IPS-NIHi7 (cell line): ENCODE measurements at regions not wholly inside any gene's neighbourhood (a gene's known extent, or its start where the extent isn't known, plus 50 kb on each side); places are given as distances from the start of the nearest gene placed in this dataset.
"Not testable (repeated sequence)": the region's sequence is repeated elsewhere in the genome, so short reads cannot be mapped to it uniquely, and the experiment has no call there.

Source experiments
- DNase-seq: peaks from one replicate; pipeline ENCODE4 v3.0.0; 2012; ENCODE audit warnings: mixed read lengths; ENCODE audit errors: extremely low spot score

DNA sequence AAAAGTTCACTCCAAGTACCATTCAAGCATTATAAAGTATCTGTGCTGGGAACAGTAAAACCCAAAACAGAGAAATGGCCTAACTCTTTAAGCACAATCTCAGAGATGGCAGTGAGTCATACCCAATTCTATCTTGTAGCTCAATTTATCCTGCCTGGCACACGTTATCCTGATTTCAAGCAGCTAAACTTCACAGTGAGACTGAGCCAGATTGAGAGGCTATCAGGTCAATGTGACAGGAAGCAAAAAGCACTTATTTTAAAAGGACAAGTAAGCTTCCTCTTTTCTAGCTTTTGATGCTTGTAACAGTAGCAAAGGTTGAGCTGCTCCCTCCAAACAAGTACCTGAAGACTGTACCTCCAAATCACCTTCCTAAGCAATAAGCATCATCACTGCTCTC is 324.9 kb downstream of the NAF1 start:
- DNase-seq: no peak

DNA sequence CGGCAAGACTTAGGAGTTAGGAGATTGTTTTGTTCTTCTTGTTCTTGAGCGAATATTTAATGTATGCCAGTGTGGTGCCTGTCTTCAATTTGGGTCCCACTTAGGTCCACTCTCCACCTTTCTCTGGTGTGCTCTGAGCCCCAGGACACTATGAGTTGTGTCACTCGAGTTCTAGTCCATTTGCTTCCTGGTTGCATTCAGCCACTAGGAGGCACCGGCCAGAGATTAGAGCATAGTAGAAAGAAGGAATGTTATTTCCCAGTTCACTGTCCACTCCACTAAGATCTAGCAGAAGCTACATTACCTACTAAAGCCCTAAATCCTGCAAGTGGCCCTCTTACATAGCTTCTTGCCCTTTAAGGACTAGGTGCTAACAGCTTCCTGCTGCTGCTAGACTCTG is 326.9 kb downstream of the NAF1 start:
- DNase-seq: peak; percentile 47

DNA sequence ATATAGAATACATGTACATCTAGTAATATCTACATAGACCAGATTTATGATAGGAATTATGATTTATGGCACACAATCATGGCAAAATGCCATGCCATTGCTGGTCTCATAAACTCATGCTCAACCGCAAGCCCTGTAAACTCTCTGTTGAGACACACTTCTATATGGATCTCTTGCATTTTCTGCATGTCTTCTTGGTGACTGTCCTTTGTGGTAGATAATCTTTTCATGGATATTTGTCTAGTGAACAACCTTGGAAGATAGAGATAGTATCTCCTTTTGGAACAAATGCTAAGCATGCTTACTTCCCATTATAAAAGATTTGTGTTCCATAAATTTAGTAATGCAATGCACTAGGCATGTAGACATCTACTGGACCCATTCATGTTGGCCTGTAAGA is 328.0 kb downstream of the NAF1 start:
- DNase-seq: no peak

DNA sequence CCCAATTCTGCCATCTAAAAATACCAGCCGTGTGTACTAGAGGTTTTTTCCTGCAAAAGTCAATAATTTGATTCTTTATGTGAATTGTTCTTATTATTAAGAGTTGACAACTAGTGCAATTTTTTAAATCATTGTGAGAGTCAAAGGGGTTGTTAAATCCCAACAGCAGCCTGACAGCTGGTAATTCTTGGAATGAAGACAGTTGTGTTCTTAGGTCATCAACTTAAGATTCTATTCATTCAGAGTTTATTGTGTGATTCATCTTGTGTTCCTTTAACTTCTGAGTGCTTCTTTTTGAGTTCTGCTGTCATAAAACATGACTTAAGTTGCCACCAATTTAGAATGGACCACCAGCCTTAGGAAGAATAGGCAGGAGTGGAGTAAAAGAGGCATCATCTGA is 329.0 kb downstream of the NAF1 start:
- no peak for DNase-seq

DNA sequence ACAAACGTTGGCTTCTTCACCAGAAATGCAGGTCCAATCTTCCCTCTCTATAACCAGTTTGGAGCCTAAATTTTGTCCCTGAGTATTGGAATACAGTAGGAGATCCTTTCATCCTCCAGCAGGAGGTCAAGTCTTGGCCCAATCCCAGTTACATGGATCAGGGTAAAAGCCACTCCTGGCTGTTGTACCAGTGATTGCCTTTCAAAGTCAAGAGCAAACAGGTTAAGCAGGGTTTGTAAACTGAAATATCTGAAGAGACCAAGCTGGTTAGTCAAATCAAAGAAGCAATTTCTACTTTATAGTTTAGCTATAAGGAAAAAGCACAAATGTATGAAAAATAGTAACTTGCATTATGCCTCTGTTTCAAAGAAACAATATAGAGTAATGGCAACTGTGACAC is 329.4 kb downstream of the NAF1 start:
- DNase-seq: no peak

DNA sequence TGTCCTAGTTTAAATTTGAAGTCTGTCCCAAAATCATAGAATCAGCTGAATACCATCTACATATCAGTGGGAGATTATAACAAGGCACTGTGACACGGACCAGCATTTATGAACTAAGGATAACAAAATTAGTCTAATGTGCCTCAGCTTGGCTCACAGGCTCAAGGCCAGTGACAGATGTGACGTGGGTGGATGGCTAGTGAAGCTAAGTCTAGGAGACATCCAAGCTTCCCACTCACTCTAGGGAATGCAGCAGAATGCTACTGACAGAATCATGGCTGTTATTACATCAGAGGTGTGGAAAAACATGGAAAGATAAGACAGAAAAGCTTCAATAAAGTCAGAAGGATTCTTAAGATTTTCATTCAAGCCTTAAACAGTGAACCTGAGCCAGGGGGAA is 329.9 kb downstream of the NAF1 start:
- DNase-seq: no peak

DNA sequence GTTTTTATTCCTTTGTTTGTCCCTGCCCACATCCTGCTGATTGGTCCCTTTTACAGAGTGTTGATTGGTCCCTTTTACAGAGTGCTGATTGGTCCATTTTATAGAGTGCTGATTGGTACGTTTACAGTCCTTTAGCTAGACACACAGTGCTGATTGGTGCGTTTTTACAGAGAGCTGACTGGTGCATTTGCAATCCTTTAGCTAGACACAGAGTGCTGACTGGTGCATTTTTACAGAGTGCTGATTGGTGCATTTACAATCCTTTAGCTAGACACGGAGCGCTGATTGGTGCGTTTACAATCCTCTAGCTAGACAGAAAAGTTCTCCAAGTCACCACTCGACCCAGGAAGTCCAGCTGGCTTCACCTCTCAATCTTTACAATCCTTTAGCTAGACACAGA is 330.4 kb downstream of the NAF1 start:
- DNase-seq: not testable (repeated sequence)

DNA sequence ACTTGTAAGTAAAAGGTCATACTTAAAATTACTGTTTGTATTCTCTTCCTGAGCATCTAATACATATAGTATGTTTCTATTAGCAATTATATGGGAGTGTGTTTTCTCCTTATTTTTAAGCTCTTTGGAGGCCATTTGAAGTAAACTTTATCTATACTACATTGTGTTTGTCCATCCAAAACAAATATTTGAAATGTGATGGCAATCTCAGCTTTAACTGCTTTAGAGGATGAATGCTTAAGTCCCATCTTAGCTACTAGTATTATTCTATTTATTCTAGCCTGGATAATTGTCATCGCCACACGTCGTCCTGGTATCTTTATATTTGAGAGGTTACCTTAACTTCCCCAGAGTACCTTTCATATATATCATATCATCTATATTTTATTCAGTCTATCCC is 335.8 kb downstream of the NAF1 start:
- no peak for DNase-seq

DNA sequence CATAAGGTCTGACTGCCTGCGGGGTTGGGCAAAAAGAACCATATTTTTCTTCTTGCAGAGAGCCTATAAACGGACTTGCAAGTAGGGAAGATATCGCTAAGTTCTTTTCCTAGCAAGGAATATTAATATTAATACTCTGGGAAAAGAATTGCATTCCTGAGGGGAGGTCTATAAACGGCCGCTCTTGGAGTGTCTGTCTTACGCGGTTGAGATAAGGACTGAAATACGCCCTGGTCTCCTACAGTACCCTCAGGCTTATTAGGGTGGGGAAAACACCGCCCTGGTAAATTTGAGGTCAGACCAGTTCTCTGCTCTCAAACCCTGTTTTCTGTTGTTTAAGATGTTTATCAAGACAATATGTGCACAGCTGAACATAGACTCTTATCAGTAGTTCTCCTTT is 349.3 kb downstream of the NAF1 start:
- DNase-seq: not testable (repeated sequence)

DNA sequence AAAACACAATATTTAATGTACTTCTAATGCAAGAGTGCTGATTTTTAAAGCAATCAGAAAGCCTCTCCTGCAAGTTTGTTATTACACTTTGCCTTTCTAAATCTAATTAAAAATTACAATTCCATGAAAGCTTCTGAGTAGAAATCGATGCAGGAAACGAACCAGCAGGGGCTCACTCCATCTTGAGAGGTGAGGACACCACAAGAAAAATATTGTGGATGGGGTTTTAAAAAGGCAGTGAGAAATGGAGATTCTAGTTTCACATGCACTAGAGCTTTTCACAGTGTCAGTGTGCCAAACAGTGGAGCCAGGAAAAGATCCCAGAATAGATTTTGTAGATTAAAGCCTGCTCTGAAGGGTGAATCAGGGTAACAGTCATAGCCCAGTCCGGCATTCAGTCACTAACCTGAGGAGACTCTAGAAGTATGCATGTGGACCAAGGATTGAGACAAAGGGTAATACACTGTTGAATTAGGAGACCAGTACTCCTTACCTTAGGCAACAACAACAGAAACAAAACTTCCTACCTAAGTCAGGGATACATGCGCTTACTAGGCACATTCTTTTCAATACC is 362.3 kb downstream of the NAF1 start:
- DNase-seq: no peak

DNA sequence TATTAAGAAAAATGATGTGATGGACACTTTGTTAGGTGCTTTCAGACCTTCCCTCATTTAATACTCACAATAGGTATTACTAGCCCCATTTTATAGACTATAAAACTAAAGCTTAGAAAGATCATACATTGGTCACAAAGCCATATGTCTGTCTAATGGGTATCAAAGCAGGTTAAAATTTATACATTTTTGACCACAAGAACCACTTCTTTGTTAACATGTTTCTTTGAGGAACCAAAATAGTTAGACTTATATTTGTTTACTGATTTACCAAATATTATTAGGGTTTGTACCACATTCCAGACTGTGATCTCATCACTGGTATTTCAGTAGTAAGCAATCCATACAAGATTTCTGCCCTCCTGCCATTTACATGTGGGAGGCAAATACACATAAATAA is 363.3 kb downstream of the NAF1 start:
- DNase-seq: no peak

DNA sequence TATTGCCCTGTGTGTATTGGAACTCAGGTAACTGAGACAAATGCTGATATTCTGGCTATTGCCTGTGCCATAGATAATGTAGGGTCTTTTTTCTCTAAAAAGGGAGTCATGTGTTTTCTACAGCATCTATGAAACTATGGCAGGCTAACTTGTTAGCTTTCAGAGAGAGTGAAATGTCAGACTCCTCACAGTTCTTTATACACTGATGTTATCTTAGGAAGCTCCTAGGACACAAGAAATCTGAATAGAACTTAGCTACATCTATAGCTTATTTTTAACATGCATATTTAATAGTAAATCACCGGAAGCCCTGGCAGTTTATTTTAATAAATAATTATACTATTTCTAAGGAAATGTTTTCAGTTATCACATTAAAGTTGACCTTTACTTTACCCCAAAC is 369.6 kb downstream of the NAF1 start:
- no peak for DNase-seq

DNA sequence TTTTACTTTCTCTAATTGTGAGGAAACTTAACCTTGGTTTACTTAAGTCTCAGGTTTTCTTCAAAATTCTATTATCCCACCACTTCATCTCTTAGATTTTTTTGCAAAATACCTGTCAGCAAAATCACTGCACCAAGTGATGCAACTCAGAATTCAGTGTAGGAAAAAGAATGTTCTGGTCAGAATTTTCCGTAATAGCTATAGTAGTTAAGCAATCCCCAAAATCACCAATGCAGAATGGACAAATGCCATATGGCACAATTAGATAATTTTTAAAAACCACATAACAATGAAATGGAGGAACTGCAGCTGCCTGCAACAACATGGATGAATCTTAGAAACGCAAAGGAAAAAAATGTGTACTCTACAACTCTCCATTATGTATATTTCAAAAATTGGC is 373.1 kb downstream of the NAF1 start:
- no peak for DNase-seq

DNA sequence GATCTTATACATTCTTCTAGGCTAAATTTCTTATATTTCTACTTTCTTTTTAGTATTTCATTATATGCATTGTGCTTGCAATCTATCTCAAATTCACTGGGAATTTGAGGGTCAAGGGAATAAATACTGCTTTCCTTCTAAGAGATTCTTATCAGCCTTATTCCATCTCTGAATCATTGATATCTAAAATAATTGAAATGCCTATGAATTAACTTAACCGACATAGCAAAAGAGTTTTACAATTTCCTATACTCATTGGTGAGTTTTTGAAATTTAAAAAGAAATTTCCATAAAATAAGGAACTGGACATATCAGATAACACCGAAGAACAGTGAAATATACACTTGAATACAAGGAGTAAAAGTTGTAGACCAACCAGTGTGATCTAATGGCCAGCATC is 373.7 kb downstream of the NAF1 start:
- no peak for DNase-seq

DNA sequence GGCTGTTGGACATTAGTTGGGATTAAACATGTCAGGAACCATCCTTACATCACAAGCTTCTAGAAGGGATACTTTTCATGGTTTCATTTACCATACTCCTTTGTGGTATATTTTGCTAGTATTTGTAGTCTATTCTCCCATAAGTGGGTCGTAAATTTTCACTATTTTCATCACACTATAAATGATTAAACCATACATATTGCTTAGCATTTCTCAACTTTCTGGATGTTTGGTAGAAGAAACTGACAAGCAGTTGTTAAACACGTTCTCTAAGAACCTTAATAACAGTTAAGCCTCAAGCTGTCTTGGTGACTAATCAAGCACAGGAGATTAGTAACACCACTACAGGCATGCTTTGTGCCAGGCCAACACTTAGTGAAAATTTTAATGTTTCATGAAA is 375.5 kb downstream of the NAF1 start:
- no peak for DNase-seq

DNA sequence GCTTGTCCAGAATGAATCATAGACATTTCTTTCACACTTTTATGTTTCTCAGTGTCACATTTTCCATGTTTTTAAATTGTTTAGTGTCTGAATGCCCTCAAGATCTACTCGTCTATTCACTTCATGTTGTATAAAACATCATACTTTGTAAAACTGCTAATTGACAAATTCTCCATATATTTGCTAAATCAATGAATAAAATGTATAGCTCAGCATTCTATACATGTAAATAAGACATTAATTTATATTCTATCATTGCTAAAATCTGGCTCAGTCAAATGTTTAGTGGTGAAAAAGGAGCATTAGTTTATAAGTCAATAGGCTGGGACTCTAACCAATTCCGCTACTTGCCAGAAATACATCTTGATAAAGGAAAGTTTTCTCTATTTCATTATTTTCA is 379.6 kb downstream of the NAF1 start:
- no peak for DNase-seq

DNA sequence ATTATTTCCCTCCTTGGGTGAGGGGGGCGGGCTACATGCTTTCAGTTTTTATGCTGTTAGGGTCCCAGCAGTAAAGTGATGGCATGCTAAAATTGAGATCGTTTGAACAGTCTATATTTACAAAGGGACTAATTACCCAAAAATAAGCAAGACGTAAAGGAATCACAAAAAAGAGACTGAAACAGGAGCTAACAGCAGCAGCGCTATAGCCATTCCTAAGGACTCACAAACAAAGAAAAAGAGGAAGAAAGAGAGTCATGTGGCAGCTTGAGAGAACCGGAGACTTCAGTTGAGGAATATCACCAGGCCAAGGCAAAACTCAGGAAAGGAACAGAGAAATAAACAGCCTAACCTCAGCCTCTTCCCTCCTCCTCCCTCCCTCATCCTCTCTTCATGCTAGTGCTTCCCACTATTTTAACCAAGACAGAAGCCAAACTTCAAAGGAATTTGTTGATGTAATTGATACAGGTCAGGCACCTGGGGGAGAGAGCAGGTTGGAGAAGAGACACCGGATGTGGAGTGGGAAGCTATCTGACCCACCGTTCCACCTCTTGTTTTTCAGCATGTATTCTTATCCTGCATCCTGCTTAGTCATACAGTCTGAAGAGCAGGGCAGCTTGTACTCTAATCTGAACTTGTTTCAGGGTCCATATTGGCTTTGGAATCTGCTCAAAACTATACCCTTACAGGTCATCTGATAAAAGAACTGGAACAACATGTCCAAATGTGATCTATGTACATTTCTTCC is 383.7 kb downstream of the NAF1 start:
- no peak for DNase-seq

DNA sequence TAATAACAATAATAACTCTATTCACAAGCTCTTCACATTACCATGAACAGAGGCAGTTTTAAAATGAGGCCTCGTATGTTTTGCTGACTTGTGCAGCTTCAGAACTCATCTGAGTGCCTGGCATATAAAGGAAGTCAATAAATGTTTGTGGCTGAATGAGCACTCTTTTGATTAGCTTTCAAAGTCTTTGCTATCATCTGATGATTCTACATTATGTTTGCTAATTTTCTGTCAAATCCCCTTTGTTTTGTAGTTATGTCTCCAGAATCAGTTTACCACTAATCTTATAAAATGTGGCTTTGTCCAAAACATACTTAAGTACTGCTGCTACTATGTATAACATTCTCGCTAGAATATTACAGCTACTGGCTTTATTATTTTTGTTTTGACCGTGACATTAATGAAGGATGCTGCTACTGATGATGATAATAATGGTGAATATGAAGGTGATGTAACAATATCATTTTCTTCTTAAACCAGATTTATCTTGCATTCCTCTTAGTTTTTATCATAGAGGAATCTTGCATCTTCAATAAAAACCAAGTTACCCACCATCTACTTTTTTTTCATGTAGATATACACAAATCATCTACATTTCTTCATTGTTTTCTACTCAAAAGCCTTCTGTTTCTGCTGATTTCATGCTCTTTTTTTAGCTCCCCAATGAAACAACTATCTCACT is 384.5 kb downstream of the NAF1 start:
- DNase-seq: no peak

DNA sequence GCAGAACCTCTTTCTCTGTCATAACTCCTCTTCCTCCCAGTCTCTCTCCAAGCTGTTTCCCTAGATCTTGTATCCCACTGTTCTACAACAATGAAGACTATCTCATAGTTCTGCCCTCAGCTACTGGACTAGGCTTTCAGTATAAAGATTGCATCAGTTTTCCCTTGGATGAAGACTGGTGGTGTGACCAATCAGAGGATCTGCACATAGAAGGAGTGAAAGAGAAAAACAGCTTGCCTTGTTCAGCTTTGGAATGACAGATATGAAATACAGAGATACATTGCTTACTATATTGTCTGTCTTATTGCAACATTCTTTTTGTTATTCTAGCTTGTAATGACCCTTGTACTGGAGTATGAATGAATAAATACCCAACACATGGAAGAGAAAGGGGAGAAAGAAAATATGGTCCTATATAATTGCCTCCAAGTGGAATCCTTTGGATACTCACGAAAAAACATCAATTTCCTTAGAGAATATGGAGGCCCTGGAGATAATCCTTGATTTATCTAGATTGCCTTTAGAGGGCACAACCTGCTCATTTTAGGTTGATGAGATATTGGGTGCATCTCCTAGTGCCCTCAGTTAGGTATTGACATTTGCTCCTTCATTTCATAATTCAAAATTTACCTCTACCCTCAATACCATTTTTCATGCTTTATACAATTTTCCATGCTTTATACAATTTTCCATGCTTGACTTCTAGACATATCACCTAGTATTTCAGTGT is 395.8 kb downstream of the NAF1 start:
- DNase-seq: no peak

DNA sequence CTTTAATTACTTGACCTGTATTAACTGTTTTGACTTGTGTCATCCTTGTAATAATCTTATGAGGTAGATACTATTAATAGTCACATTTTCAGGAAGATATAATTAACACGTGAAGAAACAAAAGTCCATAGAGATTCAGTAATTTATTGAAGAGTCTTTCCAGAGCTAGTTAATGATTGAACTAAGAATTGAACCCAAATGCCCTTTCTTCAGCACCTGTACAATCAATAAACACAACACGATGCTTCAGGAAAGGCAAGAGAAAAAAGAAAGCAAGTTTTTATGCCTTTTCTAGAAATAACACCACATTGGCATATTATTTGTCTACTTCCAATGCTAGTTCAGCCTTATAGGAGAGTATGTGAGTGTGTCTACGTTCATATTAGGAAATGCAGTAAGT is 399.6 kb downstream of the NAF1 start:
- no peak for DNase-seq

DNA sequence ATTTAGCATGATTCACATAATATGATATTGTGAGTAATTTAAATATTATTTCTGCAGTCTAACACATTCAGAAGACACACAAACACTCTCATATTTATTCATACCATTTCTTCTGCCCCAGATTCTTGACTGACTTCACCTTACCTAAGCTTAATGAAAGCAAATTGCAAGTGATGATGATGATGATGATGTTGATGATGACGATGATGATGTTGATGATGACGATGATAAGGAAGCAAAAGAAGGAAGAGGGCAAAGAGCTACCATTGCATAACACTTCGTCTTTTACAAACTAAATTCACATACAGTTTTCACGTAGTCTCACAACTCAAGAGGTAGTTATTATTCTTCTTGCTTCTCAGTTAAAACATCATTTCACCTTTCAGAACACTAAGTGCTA is 404.7 kb downstream of the NAF1 start:
- no peak for DNase-seq

DNA sequence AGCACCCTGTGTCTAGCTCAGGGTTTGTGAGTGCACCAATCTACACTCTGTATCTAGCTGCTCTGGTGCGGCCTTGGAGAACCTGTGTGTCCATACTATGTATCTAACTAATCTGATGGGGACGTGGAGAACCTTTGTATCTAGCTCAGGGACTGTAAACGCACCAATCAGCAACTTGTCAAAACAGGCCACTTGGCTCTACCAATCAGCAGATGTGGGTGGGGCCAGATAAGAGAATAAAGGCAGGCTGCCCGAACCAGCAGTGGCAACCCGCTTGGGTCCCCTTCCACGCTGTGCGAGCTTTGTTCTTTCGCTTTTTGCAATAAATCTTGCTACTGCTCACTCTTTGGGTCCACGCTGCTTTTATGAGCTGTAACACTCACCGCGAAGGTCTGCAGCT is 426.5 kb downstream of the NAF1 start:
- DNase-seq: not testable (repeated sequence)

DNA sequence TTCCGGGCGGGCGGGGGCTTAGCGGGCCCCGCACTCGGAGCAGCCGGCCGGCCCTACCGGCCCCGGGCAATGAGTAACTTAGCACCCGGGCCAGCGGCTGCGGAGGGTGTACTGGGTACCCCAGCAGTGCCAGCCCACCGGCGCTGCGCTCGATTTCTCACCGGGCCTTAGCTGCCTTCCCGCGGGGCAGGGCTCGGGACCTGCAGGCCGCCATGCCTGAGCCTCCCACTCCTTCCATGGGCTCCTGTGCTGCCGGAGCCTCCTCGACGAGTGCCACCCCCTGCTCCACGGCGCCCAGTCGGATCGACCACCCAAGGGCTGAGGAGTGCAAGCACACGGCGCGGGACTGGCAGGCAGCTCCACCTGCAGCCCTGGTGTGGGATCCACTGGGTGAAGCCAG is 427.1 kb downstream of the NAF1 start:
- not testable (repeated sequence) for DNase-seq
